H1 (cell line): ENCODE measurements at regions not wholly inside any gene's neighbourhood (a gene's known extent, or its start where the extent isn't known, plus 50 kb on each side); places are given as distances from the start of the nearest gene placed in this dataset.
"Not testable (repeated sequence)": the region's sequence is repeated elsewhere in the genome, so short reads cannot be mapped to it uniquely, and the experiment has no call there.

ENCODE experiments used
- CTCF ChIA-PET: fragments of 300-600 bp; sonication (Branson Sonifier 250); formaldehyde crosslinking; loops from one replicate; lab custom pipeline; 2021; ENCODE audit not compliant: partially characterized antibody; lab: Charles Lee
- POLR2A ChIA-PET: fragments of 300-600 bp; sonication (Branson Sonifier 250); formaldehyde crosslinking; loops from one replicate; lab custom pipeline; 2021; ENCODE audit warnings: inconsistent platforms; ENCODE audit not compliant: partially characterized antibody; lab: Charles Lee
- DNase-seq, 2 experiments: peaks; one replicate each; pipeline versions ENCODE4 v3.0.0 to v3.0.0-alpha.2; 2010 to 2022; ENCODE audit warnings: low spot score in 2 of 2, low read depth in 1 of 2, mixed read lengths in 1 of 2
- FAIRE-seq: peaks from 2 replicates; lab custom pipeline; 2011; peaks lifted over from hg19 to GRCh38; lab: Jason Lieb, UNC
- H2AFZ ChIP-seq: 2 replicates; pipeline ENCODE4 v1.8.1; 2012; ENCODE audit warnings: low read length, inconsistent platforms
- H2AK5ac ChIP-seq: 2 replicates; pipeline ENCODE4 v1.6.1; 2013; ENCODE audit warnings: low read depth, low read length
- H2BK120ac ChIP-seq: replicated peaks from 2 replicates; pipeline ENCODE3; 2013; ENCODE audit warnings: low read depth, low read length, inconsistent platforms
- H2BK12ac ChIP-seq: 2 replicates; pipeline ENCODE4 v1.6.1; 2013; ENCODE audit warnings: low read depth, low read length
- H2BK15ac ChIP-seq: 2 replicates; pipeline ENCODE4 v1.6.1; 2013; ENCODE audit warnings: low read length
- H2BK20ac ChIP-seq: 2 replicates; pipeline ENCODE4 v1.6.1; 2013; ENCODE audit warnings: low read length
- H2BK5ac ChIP-seq: 2 replicates; pipeline ENCODE4 v1.6.1; 2013; ENCODE audit warnings: low read depth, low read length
- H3K14ac ChIP-seq: 2 replicates; pipeline ENCODE4 v1.6.1; 2013; ENCODE audit warnings: inconsistent platforms; ENCODE audit not compliant: insufficient read length
- H3K18ac ChIP-seq: 2 replicates; pipeline ENCODE4 v1.6.1; 2013; ENCODE audit warnings: low read length; ENCODE audit errors: extremely low read depth
- H3K23ac ChIP-seq: 2 replicates; pipeline ENCODE4 v1.6.1; 2013; ENCODE audit warnings: inconsistent platforms; ENCODE audit not compliant: insufficient read length
- H3K23me2 ChIP-seq: 2 replicates; pipeline ENCODE4 v1.6.1; 2013; ENCODE audit warnings: low read depth, low read length
- H3K27ac ChIP-seq: 2 replicates; pipeline ENCODE4 v1.6.1; 2011; ENCODE audit warnings: low read depth, low read length, inconsistent platforms
- H3K27me3 ChIP-seq, 4 experiments: replicated peaks in 1 of 4; 1 replicate in 1 of 4; 2 replicates in 3 of 4; pipeline versions ENCODE4 v1.6.1 to v1.8.1; 2011 to 2013; ENCODE audit warnings: low read length in 3 of 4, mild to moderate bottlenecking in 3 of 4, inconsistent platforms in 2 of 4, mixed read lengths in 2 of 4, moderate library complexity in 1 of 4; ENCODE audit not compliant: control insufficient read depth in 3 of 4, insufficient read depth in 3 of 4; ENCODE audit errors: extremely low read depth in 1 of 4
- H3K36me3 ChIP-seq, 4 experiments: 2 replicates each; pipeline versions ENCODE4 v1.6.1 to v1.8.1; 2011 to 2013; ENCODE audit warnings: mild to moderate bottlenecking in 4 of 4, low read length in 3 of 4, moderate library complexity in 2 of 4, control low read depth in 1 of 4, inconsistent platforms in 1 of 4; ENCODE audit not compliant: insufficient read depth in 4 of 4, control insufficient read depth in 2 of 4
- H3K4ac ChIP-seq: replicated peaks from 2 replicates; pipeline ENCODE3; 2013; ENCODE audit warnings: low read length, low read depth, mixed read lengths, inconsistent platforms; ENCODE audit not compliant: insufficient read length
- H3K4me1 ChIP-seq, 4 experiments: replicated peaks in 1 of 4; 1 replicate in 1 of 4; 2 replicates in 3 of 4; pipeline versions ENCODE4 v1.6.1 to v1.8.1; 2011 to 2013; ENCODE audit warnings: low read length in 3 of 4, inconsistent platforms in 2 of 4, mixed read lengths in 1 of 4; ENCODE audit not compliant: insufficient read depth in 4 of 4, control insufficient read depth in 3 of 4
- H3K4me2 ChIP-seq, 2 experiments: 2 replicates each; pipeline versions ENCODE4 v1.6.1 to v1.8.1; 2011 to 2013; ENCODE audit warnings: low read depth in 2 of 2, low read length in 2 of 2, control low read depth in 1 of 2, inconsistent platforms in 1 of 2, mild to moderate bottlenecking in 1 of 2; ENCODE audit not compliant: insufficient read depth in 1 of 2
- H3K4me3 ChIP-seq, 4 experiments: fragments of 200-600, 300-600 bp in 1 of 4; sonication (generic), shearing (Covaris generic), sonication (Bioruptor Twin) in 1 of 4; 2 replicates each; pipeline versions ENCODE4 v1.5.1 to v1.8.1; 2011 to 2016; ENCODE audit warnings: low read length in 4 of 4, low read depth in 3 of 4, control low read depth in 2 of 4, inconsistent platforms in 2 of 4, mild to moderate bottlenecking in 2 of 4, mixed read lengths in 1 of 4, moderate library complexity in 1 of 4; ENCODE audit not compliant: insufficient read depth in 2 of 4; ENCODE audit errors: extremely low read depth in 1 of 4
- H3K56ac ChIP-seq: replicated peaks from 2 replicates; pipeline ENCODE3; 2013; ENCODE audit warnings: low read depth, mild to moderate bottlenecking, mixed read lengths, low read length, inconsistent platforms; ENCODE audit not compliant: insufficient read length
- H3K79me1 ChIP-seq: 2 replicates; pipeline ENCODE4 v1.6.1; 2013; ENCODE audit warnings: low read depth, low read length, control low read depth
- H3K79me2 ChIP-seq, 2 experiments: 2 replicates each; pipeline versions ENCODE4 v1.6.1 to v1.8.1; 2012 to 2013; ENCODE audit warnings: low read length in 2 of 2, mild to moderate bottlenecking in 2 of 2, inconsistent platforms in 1 of 2; ENCODE audit not compliant: insufficient read depth in 2 of 2, control insufficient read depth in 1 of 2
- H3K9ac ChIP-seq, 4 experiments: replicated peaks in 1 of 4; 1 replicate in 1 of 4; 2 replicates in 3 of 4; pipeline versions ENCODE4 v1.6.1 to v1.8.1; 2011 to 2013; ENCODE audit warnings: low read depth in 3 of 4, low read length in 3 of 4, control low read depth in 2 of 4, mild to moderate bottlenecking in 2 of 4, moderate library complexity in 2 of 4, inconsistent platforms in 1 of 4; ENCODE audit errors: extremely low read depth in 1 of 4
- H3K9me3 ChIP-seq, 2 experiments: 2 replicates each; pipeline versions ENCODE4 v1.6.1 to v1.8.1; 2012 to 2013; ENCODE audit warnings: mild to moderate bottlenecking in 2 of 2, moderate library complexity in 2 of 2, control low read depth in 1 of 2, inconsistent platforms in 1 of 2, low read depth in 1 of 2, low read length in 1 of 2, mixed read lengths in 1 of 2; ENCODE audit not compliant: insufficient read depth in 2 of 2
- H4K20me1 ChIP-seq, 2 experiments: replicated peaks in 1 of 2; 2 replicates each; pipeline versions ENCODE3 to v1.8.1; 2011 to 2013; ENCODE audit warnings: inconsistent platforms in 2 of 2, low read length in 2 of 2, mild to moderate bottlenecking in 1 of 2; ENCODE audit not compliant: insufficient read depth in 2 of 2, control insufficient read depth in 1 of 2
- H4K5ac ChIP-seq: 2 replicates; pipeline ENCODE4 v1.6.1; 2013; ENCODE audit warnings: low read length, low read depth, mixed read lengths, inconsistent platforms; ENCODE audit not compliant: insufficient read length
- H4K8ac ChIP-seq: 2 replicates; pipeline ENCODE4 v1.8.0; 2013; ENCODE audit warnings: mild to moderate bottlenecking, moderate library complexity, low read length, inconsistent platforms; ENCODE audit not compliant: insufficient read depth; ENCODE audit errors: extremely low read depth
- H4K91ac ChIP-seq: replicated peaks from 2 replicates; pipeline ENCODE3; 2013; ENCODE audit warnings: low read length, mixed read lengths, inconsistent platforms; ENCODE audit not compliant: insufficient read length
- CHD1 ChIP-seq: IDR thresholded peaks from 2 replicates; pipeline ENCODE4 v1.6.1; 2012; ENCODE audit warnings: low read depth, low read length, improper control_type of control experiment
- SP2 ChIP-seq: IDR thresholded peaks from 2 replicates; pipeline ENCODE4 v1.6.1; 2012; ENCODE audit warnings: mild to moderate bottlenecking, low read length, inconsistent platforms
- WGBS, 2 experiments: shearing (Covaris generic) in 1 of 2; methylation state at CpG; one replicate each; pipeline versions ENCODE4 v1.1.6 to v1.1.7; 2013 to 2015; ENCODE audit warnings: low lambda C conversion rate in 2 of 2, mixed read lengths in 2 of 2, inconsistent platforms in 1 of 2, low coverage in 1 of 2, missing lambda C conversion rate in 1 of 2; ENCODE audit not compliant: insufficient replicate concordance in 2 of 2, insufficient coverage in 1 of 2, insufficient read length in 1 of 2; ENCODE audit errors: extremely low coverage in 1 of 2, missing lambda C conversion rate in 1 of 2; 5-methylcytosine and 5-hydroxymethylcytosine counted together
- TF ChIP-seq, protein P1 (sequence below): IDR thresholded peaks from 2 replicates; pipeline ENCODE4 v1.6.1; 2012; ENCODE audit warnings: inconsistent platforms

DNA sequence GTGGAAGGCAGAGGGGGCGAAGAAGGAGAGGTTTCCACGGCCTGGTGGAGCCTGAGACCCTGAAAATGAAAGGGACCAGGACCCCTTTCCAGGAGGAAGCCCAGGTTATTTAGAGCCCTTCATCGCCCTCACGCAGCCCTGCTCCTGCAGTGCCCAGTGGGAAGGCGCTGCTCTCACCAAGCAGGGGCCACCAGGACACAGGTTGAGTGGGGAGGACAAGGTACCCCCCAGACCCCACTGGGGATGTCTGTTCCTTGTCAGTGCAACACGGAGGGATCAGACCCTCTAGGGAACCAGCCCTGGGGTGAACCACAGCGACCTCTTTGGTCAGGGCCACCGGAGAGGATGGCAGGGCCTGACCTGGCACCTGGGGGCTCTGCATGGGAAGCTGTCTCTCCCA lies 163.9 kb downstream of the C16orf95 start:
- H3K23me2 ChIP-seq = no peaks in the 10 kb centered on the region

GRCh38 chr16:87155315-87155714 lies 161.9 kb downstream of the C16orf95 start:
- H3K56ac ChIP-seq, POLR2A ChIA-PET, H3K18ac ChIP-seq, H3K27me3 ChIP-seq, H4K20me1 ChIP-seq, H3K4me1 ChIP-seq, H3K23ac ChIP-seq, FAIRE-seq, H4K5ac ChIP-seq, H2BK15ac ChIP-seq, H3K79me1 ChIP-seq, H3K14ac ChIP-seq, H3K27ac ChIP-seq, H3K4ac ChIP-seq, DNase-seq, H2BK120ac ChIP-seq, H2BK5ac ChIP-seq, H3K36me3 ChIP-seq, H2BK20ac ChIP-seq, H2AFZ ChIP-seq, H3K9me3 ChIP-seq, H3K23me2 ChIP-seq, H3K79me2 ChIP-seq, H3K9ac ChIP-seq, H4K8ac ChIP-seq, H3K4me3 ChIP-seq, H2BK12ac ChIP-seq, H4K91ac ChIP-seq, H3K4me2 ChIP-seq, H2AK5ac ChIP-seq: not testable (repeated sequence)
- WGBS, 2 experiments = 87% methylated on average over 4 of the region's 4 CpGs; no CpG with 5 or more reads in 1 of the 2 experiments
- CTCF ChIA-PET = interaction anchor here (1.7 kb wide), 1 partner anchor 92 kb away, joined by 6 read pairs; no protein-coding TSS in a partner anchor

More for the DNA sequence above, 163.9 kb downstream of the C16orf95 start:
- Histone ChIP-seq H3K4me2 (no peak overlapping the region), H2BK5ac (no peak overlapping the region), H4K5ac (no peak overlapping the region), H3K79me1 (no peaks in the 10 kb centered on the region), H4K91ac (no peak overlapping the region), H3K27ac (no peak overlapping the region), H3K79me2 (no peaks in the 10 kb centered on the region), H4K20me1 (no peaks in the 10 kb centered on the region), H3K27me3 (no peaks in the 10 kb centered on the region), H3K14ac (no peak overlapping the region), H3K23ac (no peak overlapping the region), H3K4me1 (no peaks in the 10 kb centered on the region), H2BK120ac (no peak overlapping the region), H2BK15ac (no peak overlapping the region), H2BK20ac (no peak overlapping the region), H3K36me3 (no peaks in the 10 kb centered on the region), H4K8ac (no peak overlapping the region), H3K9ac (no peak overlapping the region), H2AK5ac (no peak overlapping the region), H2BK12ac (no peak overlapping the region), H3K4me3 (no peak overlapping the region), H3K56ac (no peak overlapping the region), H3K4ac (no peak overlapping the region), H3K9me3 (peaks cover 2 to 4% of the 10 kb centered on the region in 2 experiments; a peak in 2 of 4 replicates), H2AFZ (no peak overlapping the region), H3K18ac (no peak overlapping the region)
- no peak for FAIRE-seq
- TF ChIP-seq, protein P1, sequence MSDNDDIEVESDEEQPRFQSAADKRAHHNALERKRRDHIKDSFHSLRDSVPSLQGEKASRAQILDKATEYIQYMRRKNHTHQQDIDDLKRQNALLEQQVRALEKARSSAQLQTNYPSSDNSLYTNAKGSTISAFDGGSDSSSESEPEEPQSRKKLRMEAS = no peak
- TF ChIP-seq SP2 (no peak), CHD1 (no peak)
- POLR2A ChIA-PET = no interaction called here
- DNase-seq = no peak
- WGBS, 2 experiments = 82% methylated on average over 8 of the region's 8 CpGs; no CpG with 5 or more reads in 1 of the 2 experiments
- CTCF ChIA-PET = no interaction called here
